COLO668 (cell line): ENCODE measurements at regions not wholly inside any gene's neighbourhood (a gene's known extent, or its start where the extent isn't known, plus 50 kb on each side); places are given as distances from the start of the nearest gene placed in this dataset.
A peak's percentile ranks its signal among the peaks of the same experiment; 100 is the strongest.

Experiments used
- DNase-seq: peaks from one replicate; lab custom pipeline; 2025; ENCODE audit not compliant: unreplicated experiment; lab: John Stamatoyannopoulos, UW

DNA sequence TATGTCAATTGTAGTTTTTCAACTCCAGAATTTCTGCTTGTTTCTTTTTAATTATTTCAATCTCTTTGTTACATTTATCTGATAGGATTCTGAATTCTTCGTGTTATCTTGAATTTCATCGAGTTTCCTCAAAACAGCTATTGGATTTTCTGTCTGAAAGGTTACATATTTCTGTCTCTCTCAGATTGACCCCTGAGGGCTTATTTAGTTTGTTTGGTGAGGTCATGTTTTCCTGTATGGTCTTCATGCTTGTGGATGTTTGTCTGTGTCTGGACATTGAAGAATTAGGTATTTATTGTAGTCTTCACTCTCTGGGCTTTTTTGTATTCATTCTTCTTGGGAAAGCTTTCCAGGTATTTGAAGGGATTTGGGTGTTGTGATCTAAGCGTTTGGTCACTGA, 85.6 kb downstream of the SNAPC1 start:
- DNase-seq: no peak

DNA sequence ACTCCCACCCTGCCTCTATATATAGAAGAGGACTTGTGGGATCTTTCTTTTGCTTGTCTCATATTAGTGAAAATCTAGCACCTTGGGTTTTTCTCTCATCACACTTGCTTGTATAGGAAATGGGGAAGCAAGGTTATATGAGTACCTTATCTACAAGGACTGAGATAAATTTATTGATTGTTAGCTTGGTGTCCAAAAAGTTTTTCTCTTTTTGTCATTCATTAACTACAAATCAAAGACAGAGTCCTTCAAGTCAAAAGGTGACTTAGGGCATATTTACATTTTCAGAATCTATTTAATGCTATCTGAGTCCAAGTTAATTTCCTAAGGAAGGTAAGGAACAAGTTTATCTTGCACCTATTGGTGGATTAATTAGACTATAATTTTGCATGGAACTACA, 92.7 kb downstream of the SNAPC1 start:
- DNase-seq: no peak

DNA sequence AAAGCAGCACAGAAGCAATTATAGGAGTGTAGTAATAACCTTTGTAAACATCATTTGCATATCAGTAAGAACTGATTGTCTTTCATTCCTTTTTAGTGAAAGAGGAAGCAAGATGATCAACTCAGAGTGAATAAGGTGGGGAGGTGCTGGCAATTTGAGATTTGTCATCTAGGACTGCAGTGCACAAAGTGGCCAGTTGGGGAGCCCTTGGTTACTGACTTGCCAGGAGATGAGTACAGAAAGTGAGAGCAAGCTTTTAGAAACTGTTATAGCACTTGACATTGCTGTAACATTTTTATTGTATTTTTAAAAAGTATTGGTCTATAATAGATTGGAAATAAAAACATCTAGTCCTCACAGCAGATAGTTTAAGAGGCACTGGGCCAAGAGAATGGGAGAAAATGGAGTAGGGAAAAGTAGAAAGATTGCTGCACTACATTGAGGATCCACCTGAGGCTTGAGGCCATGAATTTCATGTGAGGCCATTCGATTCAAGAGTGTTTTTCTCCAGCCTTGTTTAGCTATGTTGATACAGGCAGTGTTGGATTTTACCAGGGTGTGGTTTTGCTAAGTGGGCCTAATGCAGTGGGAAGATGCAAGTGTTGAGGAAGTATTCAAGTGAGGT, 98.2 kb downstream of the SNAPC1 start:
- DNase-seq: peak; percentile 45

DNA sequence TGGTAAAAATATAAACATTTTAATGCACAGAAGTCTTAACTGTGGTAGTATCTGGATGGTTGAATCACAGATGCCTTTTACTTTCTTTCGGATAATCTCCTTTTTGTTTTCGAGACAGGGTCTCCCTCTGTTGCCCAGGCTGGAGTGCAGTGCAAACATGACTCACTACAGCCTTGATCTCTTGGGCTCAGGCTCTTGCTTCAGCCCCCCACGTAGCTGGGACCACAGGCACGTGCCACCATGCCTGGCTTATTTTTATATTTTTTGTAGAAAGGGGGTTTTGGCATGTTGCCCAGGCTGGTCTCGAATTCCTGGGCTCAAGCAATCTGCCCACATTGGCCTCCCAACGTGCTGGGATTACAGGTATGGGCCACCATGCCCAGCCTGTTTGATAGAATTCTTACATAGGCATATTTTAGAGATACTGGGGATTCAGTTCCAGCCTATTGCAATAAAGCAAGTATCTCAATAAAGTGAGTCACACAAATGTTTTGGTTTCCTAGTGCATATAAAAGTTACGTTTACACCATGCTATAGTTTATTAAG, 99.2 kb downstream of the SNAPC1 start:
- DNase-seq: no peak

DNA sequence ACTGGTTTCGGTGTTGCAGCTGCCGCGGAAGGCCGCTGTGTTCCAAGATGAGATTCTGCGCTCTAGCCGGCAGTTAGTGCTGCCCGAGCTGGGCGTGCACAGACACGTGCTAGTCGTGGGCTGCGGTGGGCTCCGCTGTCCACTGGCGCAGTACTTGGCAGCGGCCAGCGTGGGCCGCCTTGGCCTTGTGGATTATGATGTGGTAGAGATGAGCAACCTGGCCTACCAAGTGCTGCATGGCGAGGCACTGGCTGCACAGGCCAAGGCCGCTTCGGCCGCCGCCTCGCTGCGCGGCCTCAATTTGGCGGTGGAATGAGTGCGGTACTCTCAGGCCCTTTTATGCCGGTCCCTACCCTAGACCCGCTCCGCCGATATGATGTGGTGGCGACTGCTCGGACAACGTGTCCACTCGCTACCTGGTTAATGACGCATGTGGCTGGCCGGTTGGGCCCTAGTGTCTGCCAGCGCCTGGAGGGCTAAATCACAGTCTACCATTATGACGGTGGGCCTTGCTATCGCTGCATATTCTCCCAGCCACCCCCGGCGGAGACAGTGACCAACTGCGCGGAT, 102.2 kb downstream of the SNAPC1 start:
- DNase-seq: no peak

DNA sequence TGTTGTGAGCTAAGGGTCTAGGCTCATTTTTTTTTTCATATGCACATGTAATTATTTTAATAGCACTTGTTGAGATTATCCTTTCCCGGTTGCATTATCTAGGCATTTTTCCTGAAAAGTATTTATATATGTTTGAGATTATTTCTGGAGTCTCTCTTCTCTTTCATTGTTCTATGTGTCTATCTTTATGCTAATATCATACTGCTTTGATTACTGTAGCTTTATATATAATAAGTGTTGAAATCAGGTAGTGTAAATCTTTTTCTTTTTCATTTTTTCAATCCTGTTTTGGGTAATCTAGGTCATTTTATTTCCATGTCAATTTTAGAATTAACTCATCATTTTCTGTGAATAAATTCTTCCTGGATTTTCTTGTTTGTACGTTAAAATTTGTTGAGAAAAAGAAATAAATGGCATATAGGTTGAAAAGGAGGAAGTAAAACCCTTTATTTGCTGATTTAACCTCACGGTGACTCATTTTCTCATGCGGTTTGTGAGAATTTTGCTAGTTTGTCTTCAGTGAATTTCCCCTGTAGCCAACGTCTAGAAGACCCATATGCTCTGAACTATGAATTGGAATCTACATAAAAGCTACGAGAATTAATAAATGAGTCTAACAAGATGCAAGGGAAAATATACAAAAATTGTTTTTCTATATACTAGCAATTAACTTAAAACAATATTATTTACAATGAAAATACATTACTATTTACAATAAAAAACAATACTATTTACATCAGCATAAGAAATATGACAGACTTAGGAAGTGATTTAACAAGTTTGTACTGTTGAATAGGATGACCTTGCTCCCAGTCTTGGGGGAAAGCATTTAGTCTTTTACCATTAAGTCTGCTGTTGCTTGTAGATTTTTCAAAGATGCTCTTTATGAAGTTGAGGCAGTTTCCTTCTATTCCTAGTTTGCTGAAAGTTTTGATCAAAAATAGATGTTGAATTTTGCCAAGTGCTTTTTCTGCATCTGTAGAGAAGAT, 105.0 kb downstream of the SNAPC1 start:
- DNase-seq: no peak

DNA sequence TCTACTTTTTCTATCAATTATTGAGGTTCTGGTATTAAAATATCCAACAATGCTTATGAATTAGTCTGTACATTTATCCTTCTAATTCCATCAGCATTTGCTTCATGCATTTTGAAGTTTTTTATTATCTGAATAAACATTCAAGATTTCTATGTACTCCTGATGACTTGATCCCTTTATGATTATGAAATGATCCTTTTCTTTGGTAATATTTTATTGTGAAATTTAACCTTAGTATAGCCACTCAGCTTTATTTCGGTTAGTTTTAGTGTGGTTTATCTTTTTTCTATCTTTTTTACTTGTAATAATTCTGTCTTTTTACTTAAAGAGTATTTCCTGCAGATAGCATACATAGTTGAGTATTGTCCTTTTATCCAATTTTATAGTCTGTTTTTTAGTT, 106.6 kb downstream of the SNAPC1 start:
- no peak for DNase-seq

DNA sequence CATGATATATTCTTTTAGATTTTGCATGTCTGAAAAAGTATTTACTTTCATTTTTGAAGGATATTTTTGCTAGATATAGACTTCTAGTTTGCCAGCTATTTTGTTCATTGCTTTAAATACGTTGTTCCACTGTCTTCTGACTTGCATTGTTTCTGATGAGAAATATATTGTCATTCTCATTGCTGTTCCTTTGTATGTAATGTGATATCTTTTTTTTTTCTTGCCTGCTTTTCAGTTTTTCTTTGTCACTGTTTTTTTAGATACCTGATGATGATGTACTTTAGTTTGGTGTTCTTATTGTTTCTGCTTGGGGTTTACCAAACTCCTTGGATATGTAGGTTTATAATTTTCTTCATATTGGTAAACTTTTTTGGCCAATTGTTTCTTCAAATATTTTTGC, 107.9 kb downstream of the SNAPC1 start:
- DNase-seq: no peak

DNA sequence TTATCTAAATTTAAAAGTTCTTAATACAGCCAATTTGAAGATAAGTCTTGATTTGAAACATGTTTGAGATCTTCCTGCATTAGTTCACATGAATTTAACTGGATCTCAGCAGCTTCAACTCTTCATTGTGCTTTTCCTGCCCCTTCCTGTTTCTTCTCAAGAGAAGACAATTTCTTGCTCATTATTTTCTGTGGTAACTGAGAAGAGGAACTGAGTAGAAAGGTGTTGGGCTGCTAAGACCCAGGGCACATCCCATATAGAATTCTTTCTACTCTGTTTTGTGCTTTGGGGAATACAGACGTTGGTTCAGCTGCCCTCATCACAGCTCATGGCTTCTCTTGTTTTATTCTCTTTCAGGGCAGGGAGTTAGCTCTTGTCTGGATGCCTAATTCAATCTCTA, 110.2 kb downstream of the SNAPC1 start:
- DNase-seq: no peak

DNA sequence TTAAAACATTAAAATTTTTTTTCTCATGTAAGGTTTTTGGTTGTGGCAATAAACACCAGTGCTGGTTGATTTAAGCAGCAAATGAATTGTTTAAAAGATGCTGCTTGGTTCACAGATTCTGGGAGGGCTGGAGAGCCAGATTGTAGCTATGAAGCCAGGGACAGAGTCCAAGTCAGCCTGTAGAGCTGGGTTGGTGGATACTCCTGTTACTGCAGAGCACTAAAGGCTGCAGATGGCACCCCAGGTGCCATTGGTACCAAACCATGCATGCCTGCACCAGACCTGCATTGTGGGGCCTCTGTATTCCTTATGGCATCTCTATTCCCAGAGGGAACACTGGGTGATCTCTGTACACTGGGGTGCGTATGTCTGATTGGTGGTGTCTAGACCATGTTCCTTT, 113.3 kb downstream of the SNAPC1 start:
- no peak for DNase-seq

DNA sequence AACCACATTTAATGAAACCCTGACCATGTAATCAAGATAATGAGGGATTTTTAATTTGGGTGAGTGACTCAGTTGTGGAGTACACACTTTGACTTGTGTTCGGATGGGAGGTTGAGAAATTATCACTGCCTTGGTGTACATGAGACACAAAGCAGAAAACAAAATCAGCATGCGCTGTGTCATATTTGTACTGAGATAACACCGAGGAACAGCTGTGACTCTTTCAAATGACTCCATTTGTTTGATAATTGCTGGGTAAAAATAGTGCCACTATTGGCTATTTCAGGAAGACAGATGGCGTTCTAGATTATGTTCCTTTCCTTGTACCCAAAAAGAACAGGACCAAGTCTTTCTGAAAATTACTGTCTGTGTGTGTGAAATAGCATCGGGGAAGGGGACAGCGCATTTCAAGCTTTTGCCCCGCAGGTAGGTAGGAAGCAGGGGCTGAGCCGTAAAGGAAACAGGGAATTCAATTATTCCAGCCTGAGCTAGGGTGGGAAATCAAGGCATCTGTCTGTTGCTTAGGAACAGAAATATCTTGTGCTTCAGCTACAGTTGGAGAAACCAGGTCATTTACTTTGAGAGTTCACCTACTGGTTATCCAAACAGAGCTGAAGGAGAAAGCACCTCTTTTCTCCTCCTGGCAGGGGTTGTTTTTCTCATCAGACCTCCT, 114.3 kb downstream of the SNAPC1 start:
- DNase-seq: no peak

DNA sequence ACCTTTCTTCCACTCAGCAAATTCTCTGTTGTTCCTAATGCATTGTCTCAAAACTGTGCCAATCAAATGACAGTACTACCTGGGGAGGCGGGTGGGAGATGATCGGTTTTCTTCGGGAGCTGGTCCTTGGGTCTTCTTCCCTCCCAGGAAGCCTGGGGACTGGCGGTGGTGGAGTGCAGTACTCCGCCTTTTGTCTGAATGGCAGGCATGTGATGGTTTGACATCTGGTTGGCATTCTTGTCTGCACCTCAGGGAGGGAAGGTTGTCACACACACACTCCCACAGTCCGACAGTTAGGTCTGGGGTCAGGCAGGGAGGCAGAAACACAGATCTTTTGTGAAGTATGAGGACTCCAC, 114.8 kb downstream of the SNAPC1 start:
- no peak for DNase-seq

DNA sequence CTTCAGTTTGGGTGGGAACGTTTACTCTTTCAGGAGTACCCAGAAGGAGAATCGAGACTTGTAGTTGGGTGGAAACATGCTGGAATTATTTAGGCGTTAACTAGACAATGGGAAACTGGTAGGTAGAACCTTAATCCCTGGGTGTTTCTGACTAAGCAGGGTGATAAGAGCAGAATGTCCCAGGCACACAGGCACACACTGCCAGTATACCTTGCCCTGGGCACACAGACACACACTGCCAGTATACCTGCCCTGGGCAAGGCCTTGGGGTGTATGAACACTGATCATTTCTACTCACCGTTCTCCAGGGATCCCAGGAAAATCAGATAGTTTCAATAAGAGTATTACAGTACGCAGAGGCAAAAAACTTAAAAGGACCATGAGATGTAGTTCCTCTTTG, 115.5 kb downstream of the SNAPC1 start:
- DNase-seq: no peak

DNA sequence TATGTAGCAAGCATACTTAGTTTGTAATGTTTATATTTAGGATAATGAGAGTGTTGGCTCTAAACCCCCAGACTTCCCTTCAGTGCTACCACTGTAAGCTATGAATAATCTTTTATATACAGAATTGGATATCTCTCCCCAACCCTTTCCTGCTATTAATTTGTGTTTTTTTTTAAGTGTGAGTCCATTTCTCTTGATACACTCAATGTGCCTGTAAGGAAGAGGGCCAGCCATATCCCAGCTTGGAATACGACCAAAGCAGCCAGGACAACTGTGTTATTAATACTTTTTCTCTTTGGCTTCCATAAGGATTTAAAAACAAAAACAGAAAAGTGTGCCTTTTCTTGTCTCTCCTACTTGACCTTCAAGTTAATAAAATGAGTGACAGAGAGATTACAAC, 116.7 kb downstream of the SNAPC1 start:
- DNase-seq: no peak

DNA sequence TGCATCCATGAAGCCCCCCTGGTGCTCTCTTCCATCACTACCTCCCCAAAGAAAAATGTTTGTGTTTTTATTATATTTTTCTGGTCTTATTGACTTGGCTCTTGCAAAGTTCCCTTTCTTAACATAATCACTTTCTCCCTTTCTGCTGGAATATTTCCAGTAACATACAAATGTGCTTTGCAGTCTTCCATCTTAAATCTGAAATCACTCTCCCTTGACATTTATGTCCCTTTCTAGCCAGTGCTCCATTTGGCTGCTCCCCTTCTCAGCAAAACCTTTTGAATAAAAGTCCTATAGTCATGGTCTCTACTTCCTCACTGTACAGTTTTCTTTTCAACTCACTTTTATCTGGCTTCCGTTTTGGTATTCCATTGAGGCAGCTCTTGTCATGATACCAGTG, 118.8 kb downstream of the SNAPC1 start:
- no peak for DNase-seq

DNA sequence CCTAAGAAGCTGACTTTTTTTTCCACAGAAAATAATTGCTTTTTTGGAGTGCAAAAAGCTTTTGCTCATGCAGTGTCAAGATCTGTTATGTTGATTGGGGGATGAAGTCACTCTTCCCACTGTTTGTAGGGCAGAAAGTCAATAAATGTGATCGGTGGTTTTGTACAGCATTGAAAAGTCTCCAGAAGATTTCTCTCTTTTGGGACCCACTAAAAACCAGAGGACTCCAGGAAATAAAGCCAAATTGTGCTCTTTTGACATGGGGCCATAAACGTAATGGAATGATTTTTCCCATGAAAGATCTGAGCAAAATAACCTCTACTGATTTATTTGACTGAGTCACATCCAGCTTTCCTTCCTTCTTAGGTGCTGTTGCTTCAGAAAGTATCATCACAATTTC, 122.5 kb downstream of the SNAPC1 start:
- no peak for DNase-seq

DNA sequence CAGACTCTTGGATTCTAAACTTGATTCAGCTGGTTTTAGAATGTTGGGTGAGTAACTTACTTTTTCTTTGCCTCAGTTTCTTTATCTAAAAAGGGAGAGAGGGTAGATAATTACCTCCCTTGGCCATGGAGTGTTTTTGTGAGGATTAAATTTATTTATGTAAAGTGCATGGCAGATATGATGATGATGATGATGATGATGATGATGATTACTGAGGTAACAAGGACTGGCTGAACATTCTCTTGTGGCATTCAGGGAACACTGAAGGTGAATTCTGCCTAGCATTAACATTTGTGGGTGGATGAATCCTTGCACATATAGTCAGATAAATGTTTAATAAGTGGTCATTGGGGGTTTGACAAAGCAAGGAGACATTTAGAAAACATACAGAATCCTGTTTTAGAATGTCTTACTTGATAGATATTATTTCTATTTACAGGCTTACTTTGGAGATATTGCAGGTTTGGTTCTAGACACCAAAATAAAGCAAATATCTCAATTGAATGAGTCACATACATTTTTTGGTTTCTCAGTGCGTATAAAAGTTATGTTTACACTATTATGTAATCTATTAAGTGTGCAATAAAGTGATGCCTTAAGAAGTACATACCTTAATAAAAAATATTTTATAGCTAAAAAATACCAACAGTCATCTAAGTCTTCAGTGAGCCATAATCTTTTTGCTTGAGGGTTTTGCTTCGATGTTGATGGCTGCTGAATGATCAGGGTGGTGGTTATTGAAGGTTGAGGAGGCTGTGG, 123.2 kb downstream of the SNAPC1 start:
- no peak for DNase-seq

DNA sequence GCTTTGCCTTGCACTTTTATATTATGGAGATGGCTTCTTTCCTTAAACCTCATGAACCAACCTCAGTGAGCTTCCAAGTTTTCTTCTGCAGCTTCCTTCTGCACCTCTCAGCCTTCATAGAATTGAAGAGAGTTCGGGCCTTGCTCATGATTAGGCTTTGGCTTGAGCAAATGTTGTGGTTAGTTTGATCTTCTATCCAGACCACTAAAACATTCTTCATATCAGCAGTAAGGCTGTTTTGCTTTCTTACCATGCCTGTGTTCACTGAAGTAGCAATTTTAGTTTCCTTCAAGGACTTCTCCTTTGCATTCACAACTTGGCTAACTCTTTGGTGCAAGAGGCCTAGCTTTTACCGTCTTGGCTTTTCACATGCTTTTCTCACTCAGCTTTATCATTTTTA, 125.4 kb downstream of the SNAPC1 start:
- no peak for DNase-seq

DNA sequence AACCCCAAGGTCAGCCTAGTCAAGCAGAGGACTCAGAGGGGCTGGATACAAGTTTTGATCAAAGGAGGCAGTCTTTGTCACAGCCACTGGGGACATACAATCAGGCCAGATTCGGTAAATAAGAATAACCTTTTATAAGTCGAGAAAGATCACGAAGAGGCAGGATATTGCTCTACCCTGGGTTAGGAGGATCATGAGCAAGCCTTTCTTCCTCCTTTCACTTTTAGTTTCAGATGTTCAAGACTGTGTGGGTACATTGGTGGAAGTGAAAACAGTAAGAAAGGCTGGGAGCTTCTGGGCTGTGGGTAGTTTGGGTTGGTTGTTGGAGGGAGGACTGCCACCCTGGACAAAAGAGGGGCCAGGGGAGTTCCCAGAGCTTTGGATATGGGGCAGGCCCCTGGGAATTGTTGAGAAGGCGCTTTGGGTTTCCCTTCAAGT, 127.7 kb downstream of the SNAPC1 start:
- no peak for DNase-seq

DNA sequence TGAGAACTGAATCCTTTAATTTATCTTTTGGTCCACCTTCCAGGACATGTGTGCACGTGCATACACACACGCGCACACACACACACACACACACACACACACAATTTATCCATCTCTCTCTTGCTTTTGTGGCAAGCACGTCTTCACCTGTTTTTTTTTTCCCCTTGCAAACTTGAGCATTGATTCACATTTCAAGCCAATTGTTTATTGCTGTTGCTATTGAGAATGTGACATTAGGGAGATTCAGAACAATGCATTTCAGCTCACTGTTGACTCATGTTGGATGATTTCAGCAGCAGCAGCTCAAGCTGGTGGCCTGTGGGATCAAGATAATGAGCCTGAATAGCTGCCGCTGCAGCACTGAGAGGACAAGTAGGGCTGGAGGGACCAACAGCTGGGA, 128.9 kb downstream of the SNAPC1 start:
- DNase-seq: no peak

DNA sequence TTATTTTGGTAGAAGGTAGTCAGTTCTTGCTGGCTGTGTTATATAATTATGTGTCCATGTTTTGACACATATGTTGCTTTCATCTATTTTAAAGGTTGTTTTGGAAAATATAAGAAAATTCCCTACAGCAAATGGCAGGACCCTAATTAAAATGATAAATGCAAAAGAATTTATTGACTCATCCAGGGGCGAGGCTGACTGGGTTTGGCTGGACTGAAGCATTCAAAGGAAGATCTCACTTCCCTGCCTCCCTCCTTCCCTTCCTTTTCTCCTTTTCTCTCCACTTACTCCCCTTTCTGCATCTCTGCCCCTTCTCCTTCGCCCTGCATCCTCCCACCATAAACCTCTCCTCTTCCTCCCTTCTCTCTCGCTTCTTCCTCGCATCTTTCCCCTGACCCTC, 129.6 kb downstream of the SNAPC1 start:
- DNase-seq: no peak
